Fibroblast of villous mesenchyme (primary cell): ENCODE measurements at regions not wholly inside any gene's neighbourhood (a gene's known extent, or its start where the extent isn't known, plus 50 kb on each side); places are given as distances from the start of the nearest gene placed in this dataset.
"Not testable (repeated sequence)": the region's sequence is repeated elsewhere in the genome, so short reads cannot be mapped to it uniquely, and the experiment has no call there.

Source experiments
- DNase-seq: peaks from one replicate; pipeline ENCODE4 v3.0.0-alpha.2; 2010; ENCODE audit warnings: low read depth
- H3K4me3 ChIP-seq: 2 replicates; pipeline ENCODE4 v1.5.1; 2011; ENCODE audit warnings: low read depth, mild to moderate bottlenecking, low read length
- CTCF ChIP-seq: IDR thresholded peaks from 2 replicates; pipeline ENCODE4 v1.5.1; 2012; ENCODE audit warnings: low read depth, mild to moderate bottlenecking, low read length; ENCODE audit not compliant: insufficient read depth

- H3K4me3 ChIP-seq, result no peak overlapping the region
- TF ChIP-seq CTCF, result no peak
- DNase-seq, result no peak
Observed at GRCh38 chr1:234821840-234822239, 211.9 kb upstream of the IRF2BP2 start.

- no peak for TF ChIP-seq CTCF
- no peak for DNase-seq
Observed at GRCh38 chr1:234820597-234820996, 210.6 kb upstream of the IRF2BP2 start.

GRCh38 chr1:234819845-234820244, 209.9 kb upstream of the IRF2BP2 start:
- not testable (repeated sequence) for H3K4me3 ChIP-seq, DNase-seq

More at GRCh38 chr1:234820597-234820996, 210.6 kb upstream of the IRF2BP2 start:
- no peak overlapping the region for H3K4me3 ChIP-seq

GRCh38 chr1:234818040-234818387, 208.0 kb upstream of the IRF2BP2 start:
- DNase-seq, H3K4me3 ChIP-seq: not testable (repeated sequence)

GRCh38 chr1:234817313-234818039, 207.5 kb upstream of the IRF2BP2 start:
- not testable (repeated sequence) for H3K4me3 ChIP-seq, DNase-seq

- H3K4me3 ChIP-seq, result not testable (repeated sequence)
- DNase-seq, result peak; percentile 65
Observed at GRCh38 chr1:234816864-234817263, 206.9 kb upstream of the IRF2BP2 start.

GRCh38 chr1:234816186-234816851, 206.3 kb upstream of the IRF2BP2 start:
- H3K4me3 ChIP-seq, result not testable (repeated sequence)
- peak; percentile 18 for DNase-seq

- H3K4me3 ChIP-seq, DNase-seq: not testable (repeated sequence)
Observed at GRCh38 chr1:234815295-234815815, 205.4 kb upstream of the IRF2BP2 start.

- not testable (repeated sequence) for H3K4me3 ChIP-seq, DNase-seq
Observed at GRCh38 chr1:234814235-234814634, 204.3 kb upstream of the IRF2BP2 start.

- H3K4me3 ChIP-seq, result not testable (repeated sequence)
- DNase-seq, result peak; percentile 71
Observed at GRCh38 chr1:234811824-234812223, 201.8 kb upstream of the IRF2BP2 start.

GRCh38 chr1:234810726-234811125, 200.7 kb upstream of the IRF2BP2 start:
- DNase-seq, H3K4me3 ChIP-seq: not testable (repeated sequence)

- not testable (repeated sequence) for H3K4me3 ChIP-seq, DNase-seq
Observed at GRCh38 chr1:234809854-234810245, 199.9 kb upstream of the IRF2BP2 start.

- H3K4me3 ChIP-seq, result not testable (repeated sequence)
- peak; percentile 15 for DNase-seq
Observed at GRCh38 chr1:234808943-234809853, 199.2 kb upstream of the IRF2BP2 start.

GRCh38 chr1:234808459-234808858, 198.5 kb upstream of the IRF2BP2 start:
- not testable (repeated sequence) for H3K4me3 ChIP-seq, DNase-seq

GRCh38 chr1:234807705-234808104, 197.7 kb upstream of the IRF2BP2 start:
- not testable (repeated sequence) for DNase-seq, H3K4me3 ChIP-seq

GRCh38 chr1:234802586-234802985, 192.6 kb upstream of the IRF2BP2 start:
- DNase-seq, H3K4me3 ChIP-seq: not testable (repeated sequence)
